K562 (cell line): ENCODE measurements at regions not wholly inside any gene's neighbourhood (a gene's known extent, or its start where the extent isn't known, plus 50 kb on each side); places are given as distances from the start of the nearest gene placed in this dataset.

Experiments
- CTBP1 ChIP-seq: fragments of 450-650 bp; IDR thresholded peaks from 2 replicates; pipeline ENCODE4 v1.6.1; 2016; ENCODE audit warnings: borderline replicate concordance
- DDX20 ChIP-seq: fragments of 450-650 bp; IDR thresholded peaks from 2 replicates; pipeline ENCODE4 v1.6.1; 2016; ENCODE audit warnings: missing genetic modification characterization, low read depth, mild to moderate bottlenecking, missing compliant biosample characterization, moderate library complexity
- ETV1 ChIP-seq: fragments of 450-650 bp; conservative IDR thresholded peaks from 2 replicates; pipeline ENCODE4 v1.6.1; 2016; ENCODE audit warnings: missing genetic modification characterization, control low read depth, low read depth, missing compliant biosample characterization
- EZH2 ChIP-seq: IDR thresholded peaks from 2 replicates; pipeline ENCODE4 v1.6.1; 2012; ENCODE audit warnings: low read depth, mild to moderate bottlenecking, inconsistent platforms, low read length, borderline replicate concordance
- FOSL1 ChIP-seq: fragments of 200-800 bp; sonication (Bioruptor generic); conservative IDR thresholded peaks from 2 replicates; pipeline ENCODE4 v1.6.1; 2016; ENCODE audit warnings: missing genetic modification characterization, missing compliant biosample characterization
- GATAD2A ChIP-seq: fragments of 450-650 bp; IDR thresholded peaks from 2 replicates; pipeline ENCODE4 v1.6.1; 2017
- JUN ChIP-seq, 2 experiments: sonication (generic) in 1 of 2; formaldehyde crosslinking in 1 of 2; IDR thresholded peaks; 2 replicates each; pipeline versions ENCODE4 v1.6.1 to v1.8.0; 2012 to 2022; ENCODE audit warnings: borderline replicate concordance in 2 of 2, mild to moderate bottlenecking in 2 of 2, improper control_type of control experiment in 1 of 2, low read depth in 1 of 2, low read length in 1 of 2, missing genetic modification reagents in 1 of 2
- ZNF174 ChIP-seq: fragments of 250-450 bp; sonication (Bioruptor Pico); IDR thresholded peaks from 2 replicates; pipeline ENCODE4 v1.4.0; 2020; ENCODE audit warnings: mild to moderate bottlenecking
- ZNF24 ChIP-seq: fragments of 450-650 bp; IDR thresholded peaks from 2 replicates; pipeline ENCODE4 v1.6.1; 2016
- TF ChIP-seq, protein P1 (sequence below), 3 experiments: fragments of 200-800 bp in 1 of 3; sonication (Bioruptor generic) in 1 of 3; sonication (generic) in 1 of 3; formaldehyde crosslinking in 1 of 3; IDR thresholded peaks; 2 replicates each; pipeline versions ENCODE4 v1.6.1 to v1.8.0; 2016 to 2022; ENCODE audit warnings: mild to moderate bottlenecking in 2 of 3, missing compliant biosample characterization in 2 of 3, missing genetic modification characterization in 2 of 3, missing genetic modification reagents in 1 of 3
- TF ChIP-seq, protein P2 (sequence below): sonication (generic); formaldehyde crosslinking; IDR thresholded peaks from 2 replicates; pipeline ENCODE4 v1.8.0; 2022; ENCODE audit warnings: mild to moderate bottlenecking, missing genetic modification reagents
- TF ChIP-seq, protein P3 (sequence below): sonication (generic); formaldehyde crosslinking; IDR thresholded peaks from 2 replicates; pipeline ENCODE4 v1.8.1; 2022; ENCODE audit warnings: missing genetic modification reagents
- TF ChIP-seq, protein P4 (sequence below), 2 experiments: fragments of 450-650 bp in 1 of 2; sonication (generic) in 1 of 2; formaldehyde crosslinking in 1 of 2; IDR thresholded peaks in 1 of 2; conservative IDR thresholded peaks in 1 of 2; 2 replicates each; pipeline versions ENCODE4 v1.6.1 to v1.8.1; 2016 to 2023; ENCODE audit warnings: mild to moderate bottlenecking in 2 of 2, moderate library complexity in 2 of 2, inconsistent platforms in 1 of 2, missing genetic modification reagents in 1 of 2

DNA sequence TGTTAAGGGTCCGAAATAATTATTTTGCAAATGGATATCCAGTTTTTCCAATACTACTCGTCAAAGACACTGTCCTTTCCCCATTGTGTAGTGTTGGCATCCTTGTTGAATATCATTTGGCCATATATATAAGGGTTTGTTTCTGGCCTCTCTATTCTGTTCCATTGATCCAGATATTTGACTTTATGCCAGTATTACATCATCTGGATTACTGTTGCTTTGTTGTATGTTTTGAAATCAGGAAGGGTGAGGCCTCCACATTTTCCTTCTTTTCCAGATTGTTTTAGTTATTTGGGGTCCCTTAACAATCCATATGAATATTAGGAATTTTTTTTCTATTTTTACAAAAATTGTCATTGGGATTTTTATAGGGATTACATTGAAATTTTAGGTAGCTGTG is 244.1 kb downstream of the GPD2 start:
- TF ChIP-seq, protein P1, sequence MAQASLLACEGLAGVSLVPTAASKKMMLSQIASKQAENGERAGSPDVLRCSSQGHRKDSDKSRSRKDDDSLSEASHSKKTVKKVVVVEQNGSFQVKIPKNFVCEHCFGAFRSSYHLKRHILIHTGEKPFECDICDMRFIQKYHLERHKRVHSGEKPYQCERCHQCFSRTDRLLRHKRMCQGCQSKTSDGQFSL (CRISPR knock-in tag; IDR thresholded peaks at IDR 0.05) = no peak
- TF ChIP-seq, protein P1 (tag; IDR thresholded peaks at IDR 0.05) = no peak
- TF ChIP-seq CTBP1 (no peak), ETV1 (tag) (no peak), JUN (IDR thresholded peaks at IDR 0.05; ENCODE audit: borderline replicate concordance, low read depth, low read length) (no peak), JUN (CRISPR knock-in tag; IDR thresholded peaks at IDR 0.05; ENCODE audit: borderline replicate concordance) (no peak), EZH2 (no peak), DDX20 (tag) (no peak), FOSL1 (tag) (no peak), ZNF174 (CRISPR knock-in tag) (no peak), GATAD2A (no peak), ZNF24 (no peak)
- TF ChIP-seq, protein P2, sequence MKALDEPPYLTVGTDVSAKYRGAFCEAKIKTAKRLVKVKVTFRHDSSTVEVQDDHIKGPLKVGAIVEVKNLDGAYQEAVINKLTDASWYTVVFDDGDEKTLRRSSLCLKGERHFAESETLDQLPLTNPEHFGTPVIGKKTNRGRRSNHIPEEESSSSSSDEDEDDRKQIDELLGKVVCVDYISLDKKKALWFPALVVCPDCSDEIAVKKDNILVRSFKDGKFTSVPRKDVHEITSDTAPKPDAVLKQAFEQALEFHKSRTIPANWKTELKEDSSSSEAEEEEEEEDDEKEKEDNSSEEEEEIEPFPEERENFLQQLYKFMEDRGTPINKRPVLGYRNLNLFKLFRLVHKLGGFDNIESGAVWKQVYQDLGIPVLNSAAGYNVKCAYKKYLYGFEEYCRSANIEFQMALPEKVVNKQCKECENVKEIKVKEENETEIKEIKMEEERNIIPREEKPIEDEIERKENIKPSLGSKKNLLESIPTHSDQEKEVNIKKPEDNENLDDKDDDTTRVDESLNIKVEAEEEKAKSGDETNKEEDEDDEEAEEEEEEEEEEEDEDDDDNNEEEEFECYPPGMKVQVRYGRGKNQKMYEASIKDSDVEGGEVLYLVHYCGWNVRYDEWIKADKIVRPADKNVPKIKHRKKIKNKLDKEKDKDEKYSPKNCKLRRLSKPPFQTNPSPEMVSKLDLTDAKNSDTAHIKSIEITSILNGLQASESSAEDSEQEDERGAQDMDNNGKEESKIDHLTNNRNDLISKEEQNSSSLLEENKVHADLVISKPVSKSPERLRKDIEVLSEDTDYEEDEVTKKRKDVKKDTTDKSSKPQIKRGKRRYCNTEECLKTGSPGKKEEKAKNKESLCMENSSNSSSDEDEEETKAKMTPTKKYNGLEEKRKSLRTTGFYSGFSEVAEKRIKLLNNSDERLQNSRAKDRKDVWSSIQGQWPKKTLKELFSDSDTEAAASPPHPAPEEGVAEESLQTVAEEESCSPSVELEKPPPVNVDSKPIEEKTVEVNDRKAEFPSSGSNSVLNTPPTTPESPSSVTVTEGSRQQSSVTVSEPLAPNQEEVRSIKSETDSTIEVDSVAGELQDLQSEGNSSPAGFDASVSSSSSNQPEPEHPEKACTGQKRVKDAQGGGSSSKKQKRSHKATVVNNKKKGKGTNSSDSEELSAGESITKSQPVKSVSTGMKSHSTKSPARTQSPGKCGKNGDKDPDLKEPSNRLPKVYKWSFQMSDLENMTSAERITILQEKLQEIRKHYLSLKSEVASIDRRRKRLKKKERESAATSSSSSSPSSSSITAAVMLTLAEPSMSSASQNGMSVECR = no peak
- TF ChIP-seq, protein P3, sequence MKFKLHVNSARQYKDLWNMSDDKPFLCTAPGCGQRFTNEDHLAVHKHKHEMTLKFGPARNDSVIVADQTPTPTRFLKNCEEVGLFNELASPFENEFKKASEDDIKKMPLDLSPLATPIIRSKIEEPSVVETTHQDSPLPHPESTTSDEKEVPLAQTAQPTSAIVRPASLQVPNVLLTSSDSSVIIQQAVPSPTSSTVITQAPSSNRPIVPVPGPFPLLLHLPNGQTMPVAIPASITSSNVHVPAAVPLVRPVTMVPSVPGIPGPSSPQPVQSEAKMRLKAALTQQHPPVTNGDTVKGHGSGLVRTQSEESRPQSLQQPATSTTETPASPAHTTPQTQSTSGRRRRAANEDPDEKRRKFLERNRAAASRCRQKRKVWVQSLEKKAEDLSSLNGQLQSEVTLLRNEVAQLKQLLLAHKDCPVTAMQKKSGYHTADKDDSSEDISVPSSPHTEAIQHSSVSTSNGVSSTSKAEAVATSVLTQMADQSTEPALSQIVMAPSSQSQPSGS (CRISPR knock-in tag) = no peak
- TF ChIP-seq, protein P4, sequence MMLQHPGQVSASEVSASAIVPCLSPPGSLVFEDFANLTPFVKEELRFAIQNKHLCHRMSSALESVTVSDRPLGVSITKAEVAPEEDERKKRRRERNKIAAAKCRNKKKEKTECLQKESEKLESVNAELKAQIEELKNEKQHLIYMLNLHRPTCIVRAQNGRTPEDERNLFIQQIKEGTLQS (IDR thresholded peaks at IDR 0.05) = no peak
- TF ChIP-seq, protein P4 (CRISPR knock-in tag; conservative IDR thresholded peaks at IDR 0.05) = no peak
